Keratinocyte (primary cell): ENCODE measurements at regions not wholly inside any gene's neighbourhood (a gene's known extent, or its start where the extent isn't known, plus 50 kb on each side); places are given as distances from the start of the nearest gene placed in this dataset.

Experiments
- DNase-seq: peaks from one replicate; pipeline ENCODE4 v3.0.0-alpha.2; 2011; ENCODE audit warnings: low read depth, missing footprints, low spot score
- FAIRE-seq: peaks from 2 replicates; lab custom pipeline; 2011; peaks lifted over from hg19 to GRCh38; lab: Jason Lieb, UNC
- H2AFZ ChIP-seq: 2 replicates; pipeline ENCODE4 v1.6.0; 2012; ENCODE audit warnings: low read length, control low read depth, inconsistent platforms; ENCODE audit not compliant: control insufficient read depth
- H3K27ac ChIP-seq: 2 replicates; pipeline ENCODE4 v1.5.1; 2011; ENCODE audit warnings: low read length; ENCODE audit not compliant: control insufficient read depth, insufficient read depth
- H3K27me3 ChIP-seq: 3 replicates; pipeline ENCODE4 v1.6.0; 2011; ENCODE audit warnings: low read length; ENCODE audit not compliant: control insufficient read depth, insufficient read depth; ENCODE audit errors: extremely low read depth
- H3K36me3 ChIP-seq, 2 experiments: 2 replicates in 1 of 2; 3 replicates in 1 of 2; pipeline ENCODE4 v1.5.1; 2011; ENCODE audit warnings: low read length in 2 of 2, mild to moderate bottlenecking in 1 of 2; ENCODE audit not compliant: control insufficient read depth in 2 of 2, insufficient read depth in 2 of 2; ENCODE audit errors: extremely low read depth in 1 of 2
- H3K4me1 ChIP-seq: 3 replicates; pipeline ENCODE4 v1.5.1; 2011; ENCODE audit warnings: low read length; ENCODE audit not compliant: control insufficient read depth, insufficient read depth; ENCODE audit errors: extremely low read depth
- H3K4me2 ChIP-seq: 3 replicates; pipeline ENCODE4 v1.6.0; 2011; ENCODE audit warnings: low read depth, low read length; ENCODE audit not compliant: control insufficient read depth, insufficient read depth; ENCODE audit errors: extremely low read depth
- H3K4me3 ChIP-seq, 3 experiments: fragments of 200-600 bp in 1 of 3; sonication (generic) in 1 of 3; 2 replicates in 2 of 3; 3 replicates in 1 of 3; pipeline ENCODE4 v1.5.1; 2011 to 2016; ENCODE audit warnings: low read length in 3 of 3, mild to moderate bottlenecking in 3 of 3, control low read depth in 2 of 3, inconsistent platforms in 1 of 3, low read depth in 1 of 3, mixed read lengths in 1 of 3, mixed run types in 1 of 3, moderate library complexity in 1 of 3; ENCODE audit not compliant: control insufficient read depth in 2 of 3, insufficient read depth in 2 of 3; ENCODE audit errors: extremely low read depth in 1 of 3
- H3K79me2 ChIP-seq: 2 replicates; pipeline ENCODE4 v1.6.0; 2012; ENCODE audit warnings: low read length; ENCODE audit not compliant: control insufficient read depth, insufficient read depth
- H3K9ac ChIP-seq: 3 replicates; pipeline ENCODE4 v1.6.0; 2011; ENCODE audit warnings: low read length; ENCODE audit not compliant: control insufficient read depth, insufficient read depth; ENCODE audit errors: extremely low read depth
- H3K9me1 ChIP-seq: 3 replicates; pipeline ENCODE4 v1.6.0; 2011; ENCODE audit warnings: low read length; ENCODE audit not compliant: control insufficient read depth, insufficient read depth; ENCODE audit errors: extremely low read depth
- H3K9me3 ChIP-seq: 2 replicates; pipeline ENCODE4 v1.5.1; 2012; ENCODE audit warnings: low read depth, low read length; ENCODE audit not compliant: control insufficient read depth
- H4K20me1 ChIP-seq: 3 replicates; pipeline ENCODE4 v1.6.0; 2011; ENCODE audit warnings: low read length; ENCODE audit not compliant: control insufficient read depth, insufficient read depth; ENCODE audit errors: extremely low read depth
- CTCF ChIP-seq, 3 experiments: IDR thresholded peaks in 1 of 3; conservative IDR thresholded peaks in 1 of 3; optimal IDR thresholded peaks in 1 of 3; 2 replicates in 2 of 3; 3 replicates in 1 of 3; pipeline versions ENCODE3 to v1.5.1; 2011; ENCODE audit warnings: low read length in 3 of 3, mild to moderate bottlenecking in 3 of 3, moderate library complexity in 2 of 3, control low read depth in 1 of 3, inconsistent platforms in 1 of 3; ENCODE audit not compliant: insufficient read depth in 2 of 3; ENCODE audit errors: extremely low read depth in 1 of 3
- EZH2 ChIP-seq: IDR thresholded peaks from one replicate; pipeline ENCODE4 v1.6.1; 2012; ENCODE audit warnings: inconsistent platforms, mild to moderate bottlenecking, low read length, moderate library complexity
- dilution Hi-C: fragments of 300-500 bp; cut with MboI; formaldehyde crosslinking; loops from one replicate; pipeline ENCODE4 v1.7.0; 2020; ENCODE audit warnings: low sequenced_read_pairs; ENCODE audit not compliant: extremely low pct_ligation_motif_present

- Histone ChIP-seq H2AFZ (no peak overlapping the region), H3K27me3 (no peaks in the 10 kb centered on the region), H4K20me1 (no peaks in the 10 kb centered on the region), H3K9me1 (no peaks in the 10 kb centered on the region), H3K27ac (no peak overlapping the region), H3K79me2 (no peaks in the 10 kb centered on the region), H3K9ac (no peak overlapping the region), H3K4me3 (no peak overlapping the region), H3K4me1 (no peaks in the 10 kb centered on the region), H3K4me2 (no peak overlapping the region), H3K36me3 (no peaks in the 10 kb centered on the region), H3K9me3 (no peaks in the 10 kb centered on the region)
- FAIRE-seq, result no peak
- no peak for TF ChIP-seq EZH2
- no peak for TF ChIP-seq CTCF (optimal IDR thresholded peaks at IDR 0.05 in 1 of 3, IDR thresholded peaks at IDR 0.05 in 1 of 3, conservative IDR thresholded peaks at IDR 0.05 in 1 of 3; ENCODE audit: extremely low read depth in 1 of 3, insufficient read depth in 2 of 3, low read length in 3 of 3)
- no peak for DNase-seq
- dilution Hi-C loops, result loop anchor here (25.0 kb wide), 1 partner anchor 1141 kb away; the partner anchor contains the start of gene FZD8
These were observed 346.7 kb upstream of the ANKRD30A start for GRCh38 chr10:36778651-36779050.

GRCh38 chr10:36773652-36774051, 351.7 kb upstream of the ANKRD30A start:
- dilution Hi-C loops, result no loop called here
- Histone ChIP-seq H3K4me3 (no peak overlapping the region), H3K79me2 (no peaks in the 10 kb centered on the region), H3K27me3 (no peaks in the 10 kb centered on the region), H3K27ac (no peak overlapping the region), H3K9ac (no peak overlapping the region), H3K4me2 (no peak overlapping the region), H3K36me3 (no peaks in the 10 kb centered on the region), H3K4me1 (no peaks in the 10 kb centered on the region), H2AFZ (no peak overlapping the region), H3K9me3 (no peaks in the 10 kb centered on the region), H3K9me1 (no peaks in the 10 kb centered on the region), H4K20me1 (no peaks in the 10 kb centered on the region)
- TF ChIP-seq CTCF (optimal IDR thresholded peaks at IDR 0.05 in 1 of 3, IDR thresholded peaks at IDR 0.05 in 1 of 3, conservative IDR thresholded peaks at IDR 0.05 in 1 of 3; ENCODE audit: extremely low read depth in 1 of 3, insufficient read depth in 2 of 3, low read length in 3 of 3), result no peak
- no peak for TF ChIP-seq EZH2
- DNase-seq, result no peak
- FAIRE-seq, result no peak
